GM18519 (cell line): ENCODE measurements at regions not wholly inside any gene's neighbourhood (a gene's known extent, or its start where the extent isn't known, plus 50 kb on each side); places are given as distances from the start of the nearest gene placed in this dataset.
"Not testable (repeated sequence)": the region's sequence is repeated elsewhere in the genome, so short reads cannot be mapped to it uniquely, and the experiment has no call there.

ENCODE experiments used
- ATAC-seq: cut with Tn5 transposase; IDR thresholded peaks from one replicate; pipeline ENCODE4 v1.9.1; 2021; ENCODE audit warnings: mild to moderate bottlenecking, moderate library complexity; ENCODE audit not compliant: unreplicated experiment, low FRiP score

- no peak for ATAC-seq
Observed at GRCh38 chr5:166602271-166602670, 1689.2 kb upstream of the WWC1 start.

GRCh38 chr5:166617507-166617906 is 1673.9 kb upstream of the WWC1 start:
- no peak for ATAC-seq

- ATAC-seq: no peak
Observed at GRCh38 chr5:166618526-166618925, 1672.9 kb upstream of the WWC1 start.

GRCh38 chr5:166624573-166624972 is 1666.9 kb upstream of the WWC1 start:
- ATAC-seq: no peak

GRCh38 chr5:166625210-166625865 is 1666.1 kb upstream of the WWC1 start:
- no peak for ATAC-seq

GRCh38 chr5:166637295-166637694 is 1654.2 kb upstream of the WWC1 start:
- no peak for ATAC-seq

- no peak for ATAC-seq
Observed at GRCh38 chr5:166639151-166639550, 1652.3 kb upstream of the WWC1 start.

- not testable (repeated sequence) for ATAC-seq
Observed at GRCh38 chr5:166640136-166640535, 1651.3 kb upstream of the WWC1 start.

GRCh38 chr5:166648736-166649135 is 1642.7 kb upstream of the WWC1 start:
- no peak for ATAC-seq

GRCh38 chr5:166649676-166650075 is 1641.8 kb upstream of the WWC1 start:
- no peak for ATAC-seq

GRCh38 chr5:166651234-166651633 is 1640.2 kb upstream of the WWC1 start:
- no peak for ATAC-seq

- no peak for ATAC-seq
Observed at GRCh38 chr5:166671811-166672210, 1619.6 kb upstream of the WWC1 start.

GRCh38 chr5:166672431-166672830 is 1619.0 kb upstream of the WWC1 start:
- ATAC-seq: no peak

- no peak for ATAC-seq
Observed at GRCh38 chr5:166677891-166678290, 1613.6 kb upstream of the WWC1 start.

- no peak for ATAC-seq
Observed at GRCh38 chr5:166679331-166679730, 1612.1 kb upstream of the WWC1 start.

GRCh38 chr5:166695326-166695725 is 1596.1 kb upstream of the WWC1 start:
- ATAC-seq: no peak

GRCh38 chr5:166708291-166708690 is 1583.2 kb upstream of the WWC1 start:
- ATAC-seq: no peak

- ATAC-seq: no peak
Observed at GRCh38 chr5:166709691-166710090, 1581.8 kb upstream of the WWC1 start.

GRCh38 chr5:166710271-166710670 is 1581.2 kb upstream of the WWC1 start:
- ATAC-seq: no peak

- no peak for ATAC-seq
Observed at GRCh38 chr5:166712447-166713185, 1578.8 kb upstream of the WWC1 start.

GRCh38 chr5:166713295-166713694 is 1578.2 kb upstream of the WWC1 start:
- ATAC-seq: no peak

GRCh38 chr5:166716856-166717492 is 1574.5 kb upstream of the WWC1 start:
- ATAC-seq: no peak
